Transverse colon (tissue), 4 donors: ENCODE measurements at regions not wholly inside any gene's neighbourhood (a gene's known extent, or its start where the extent isn't known, plus 50 kb on each side); places are given as distances from the start of the nearest gene placed in this dataset.

Source experiments
- POLR2A ChIP-seq: fragments of 450-650 bp; IDR thresholded peaks from one replicate; pipeline ENCODE4 v1.6.1; 2016; ENCODE audit warnings: antibody characterized with exemption, mild to moderate bottlenecking, moderate library complexity
- POLR2AphosphoS5 ChIP-seq, 3 donors: sonication (generic); formaldehyde crosslinking; IDR thresholded peaks; one replicate each; pipeline ENCODE4 v1.6.1; 2016; ENCODE audit warnings: antibody characterized with exemption in 3 of 3
- TF ChIP-seq, protein P1 (sequence below), 5 experiments: fragments of 200-600 bp in 3 of 5; fragments of 450-650 bp in 2 of 5; sonication (generic) in 3 of 5; IDR thresholded peaks; 1 replicate in 2 of 5; 2 replicates in 3 of 5; pipeline ENCODE4 v1.5.1; 2016 to 2017; ENCODE audit warnings: antibody characterized with exemption in 5 of 5, inconsistent platforms in 3 of 5, mild to moderate bottlenecking in 2 of 5, moderate library complexity in 1 of 5

GRCh38 chr20:40282941-40283340 lies 406.1 kb downstream of the MAFB start:
- no peak for TF ChIP-seq POLR2A
- no peak for TF ChIP-seq POLR2AphosphoS5 (IDR thresholded peaks at IDR 0.05)
- TF ChIP-seq, protein P1, sequence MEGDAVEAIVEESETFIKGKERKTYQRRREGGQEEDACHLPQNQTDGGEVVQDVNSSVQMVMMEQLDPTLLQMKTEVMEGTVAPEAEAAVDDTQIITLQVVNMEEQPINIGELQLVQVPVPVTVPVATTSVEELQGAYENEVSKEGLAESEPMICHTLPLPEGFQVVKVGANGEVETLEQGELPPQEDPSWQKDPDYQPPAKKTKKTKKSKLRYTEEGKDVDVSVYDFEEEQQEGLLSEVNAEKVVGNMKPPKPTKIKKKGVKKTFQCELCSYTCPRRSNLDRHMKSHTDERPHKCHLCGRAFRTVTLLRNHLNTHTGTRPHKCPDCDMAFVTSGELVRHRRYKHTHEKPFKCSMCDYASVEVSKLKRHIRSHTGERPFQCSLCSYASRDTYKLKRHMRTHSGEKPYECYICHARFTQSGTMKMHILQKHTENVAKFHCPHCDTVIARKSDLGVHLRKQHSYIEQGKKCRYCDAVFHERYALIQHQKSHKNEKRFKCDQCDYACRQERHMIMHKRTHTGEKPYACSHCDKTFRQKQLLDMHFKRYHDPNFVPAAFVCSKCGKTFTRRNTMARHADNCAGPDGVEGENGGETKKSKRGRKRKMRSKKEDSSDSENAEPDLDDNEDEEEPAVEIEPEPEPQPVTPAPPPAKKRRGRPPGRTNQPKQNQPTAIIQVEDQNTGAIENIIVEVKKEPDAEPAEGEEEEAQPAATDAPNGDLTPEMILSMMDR (IDR thresholded peaks at IDR 0.05): no peak
